PC-3 (cell line): ENCODE measurements at regions not wholly inside any gene's neighbourhood (a gene's known extent, or its start where the extent isn't known, plus 50 kb on each side); places are given as distances from the start of the nearest gene placed in this dataset.

Source experiments
- EZH2 ChIP-seq: fragments of 300-600 bp; sonication (generic); IDR thresholded peaks from one replicate; pipeline ENCODE4 v1.6.1; 2017; ENCODE audit warnings: antibody characterized with exemption, mild to moderate bottlenecking, low read length; ENCODE audit not compliant: unreplicated experiment
- TF ChIP-seq, protein P1 (sequence below): fragments of 300-600 bp; sonication (generic); conservative IDR thresholded peaks from 2 replicates; pipeline ENCODE4 v1.5.1; 2017; ENCODE audit warnings: antibody characterized with exemption, low read depth, mild to moderate bottlenecking, low read length

DNA sequence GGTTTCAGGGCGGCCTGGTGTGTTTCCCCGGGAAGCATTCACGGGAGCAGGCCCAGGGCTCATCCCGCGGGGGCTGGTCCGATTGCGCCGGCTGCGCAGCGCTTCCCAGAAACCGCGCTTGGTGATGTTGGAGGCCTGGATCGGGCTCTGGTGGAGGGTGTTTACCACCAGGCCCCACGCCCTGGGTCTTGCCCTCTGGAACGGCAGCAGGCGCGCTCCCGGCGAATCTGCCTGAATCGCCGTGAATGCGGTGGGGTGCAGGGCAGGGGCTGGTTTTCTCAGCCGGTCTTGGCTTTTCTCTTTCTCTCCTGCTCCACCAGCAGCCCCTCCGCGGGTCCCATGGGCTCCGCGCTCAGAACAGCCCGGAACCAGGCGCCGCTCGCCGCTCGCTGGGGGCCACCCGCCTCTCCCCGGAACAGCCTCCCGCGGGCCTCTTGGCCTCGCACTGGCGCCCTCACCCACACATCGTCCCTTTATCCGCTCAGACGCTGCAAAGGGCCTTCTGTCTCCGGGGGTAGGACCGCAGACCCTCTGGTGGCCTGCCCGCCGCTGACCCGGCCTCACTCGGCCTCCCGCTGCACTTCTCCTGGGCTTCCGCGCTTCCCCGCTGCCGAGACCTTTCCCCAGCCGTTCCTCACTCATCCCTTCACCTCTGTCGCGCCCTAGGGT, 69.4 kb upstream of the GJB6 start:
- TF ChIP-seq, protein P1, sequence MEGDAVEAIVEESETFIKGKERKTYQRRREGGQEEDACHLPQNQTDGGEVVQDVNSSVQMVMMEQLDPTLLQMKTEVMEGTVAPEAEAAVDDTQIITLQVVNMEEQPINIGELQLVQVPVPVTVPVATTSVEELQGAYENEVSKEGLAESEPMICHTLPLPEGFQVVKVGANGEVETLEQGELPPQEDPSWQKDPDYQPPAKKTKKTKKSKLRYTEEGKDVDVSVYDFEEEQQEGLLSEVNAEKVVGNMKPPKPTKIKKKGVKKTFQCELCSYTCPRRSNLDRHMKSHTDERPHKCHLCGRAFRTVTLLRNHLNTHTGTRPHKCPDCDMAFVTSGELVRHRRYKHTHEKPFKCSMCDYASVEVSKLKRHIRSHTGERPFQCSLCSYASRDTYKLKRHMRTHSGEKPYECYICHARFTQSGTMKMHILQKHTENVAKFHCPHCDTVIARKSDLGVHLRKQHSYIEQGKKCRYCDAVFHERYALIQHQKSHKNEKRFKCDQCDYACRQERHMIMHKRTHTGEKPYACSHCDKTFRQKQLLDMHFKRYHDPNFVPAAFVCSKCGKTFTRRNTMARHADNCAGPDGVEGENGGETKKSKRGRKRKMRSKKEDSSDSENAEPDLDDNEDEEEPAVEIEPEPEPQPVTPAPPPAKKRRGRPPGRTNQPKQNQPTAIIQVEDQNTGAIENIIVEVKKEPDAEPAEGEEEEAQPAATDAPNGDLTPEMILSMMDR, result no peak
- TF ChIP-seq EZH2, result no peak
